DOHH2 (cell line): ENCODE measurements at regions not wholly inside any gene's neighbourhood (a gene's known extent, or its start where the extent isn't known, plus 50 kb on each side); places are given as distances from the start of the nearest gene placed in this dataset.

Experiments used
- H3F3A ChIP-seq: fragments of 200-600 bp; sonication (generic), shearing (Covaris generic); 2 replicates; pipeline ENCODE4 v1.6.0; 2016; ENCODE audit warnings: antibody characterized with exemption, mild to moderate bottlenecking; ENCODE audit not compliant: control insufficient read depth, insufficient read depth
- H3K27ac ChIP-seq: fragments of 200-600 bp; sonication (generic); 2 replicates; pipeline ENCODE4 v1.5.1; 2014; ENCODE audit warnings: low read depth, mild to moderate bottlenecking, low read length, moderate library complexity
- H3K27me3 ChIP-seq: fragments of 200-600 bp; sonication (generic); 2 replicates; pipeline ENCODE4 v1.6.1; 2014; ENCODE audit warnings: mild to moderate bottlenecking, low read length, mixed read lengths; ENCODE audit not compliant: control insufficient read depth
- H3K36me3 ChIP-seq: fragments of 200-600 bp; sonication (generic); 2 replicates; pipeline ENCODE4 v1.6.1; 2014; ENCODE audit warnings: mild to moderate bottlenecking, low read length, moderate library complexity, mixed read lengths; ENCODE audit not compliant: control insufficient read depth
- H3K4me1 ChIP-seq: fragments of 200-600 bp; sonication (generic); 2 replicates; pipeline ENCODE4 v1.6.1; 2014; ENCODE audit warnings: mild to moderate bottlenecking, low read length, mixed read lengths; ENCODE audit not compliant: control insufficient read depth
- H3K4me2 ChIP-seq: fragments of 200-600 bp; sonication (generic); 2 replicates; pipeline ENCODE4 v1.6.0; 2014; ENCODE audit warnings: mild to moderate bottlenecking, low read length, moderate library complexity
- H3K4me3 ChIP-seq: fragments of 200-600 bp; sonication (generic); 2 replicates; pipeline ENCODE4 v1.5.1; 2014; ENCODE audit warnings: mild to moderate bottlenecking, low read length, mixed read lengths
- H3K79me2 ChIP-seq: fragments of 200-600 bp; sonication (generic); 2 replicates; pipeline ENCODE4 v1.6.1; 2014; ENCODE audit warnings: mild to moderate bottlenecking, low read length, mixed read lengths; ENCODE audit not compliant: control insufficient read depth
- H3K9me2 ChIP-seq: fragments of 200-600 bp; sonication (generic); replicated peaks from 2 replicates; pipeline ENCODE4 v1.6.1; 2014; ENCODE audit warnings: mild to moderate bottlenecking, low read length, mixed read lengths; ENCODE audit not compliant: control insufficient read depth
- H3K9me3 ChIP-seq: fragments of 200-600 bp; sonication (generic); 2 replicates; pipeline ENCODE4 v1.6.1; 2014; ENCODE audit warnings: antibody characterized with exemption, low read length, mixed read lengths; ENCODE audit not compliant: control insufficient read depth, insufficient read depth
- H4K20me1 ChIP-seq: fragments of 200-600 bp; sonication (generic); 2 replicates; pipeline ENCODE4 v1.6.0; 2014; ENCODE audit warnings: low read depth, mild to moderate bottlenecking, antibody characterized with exemption, low read length, moderate library complexity; ENCODE audit not compliant: control insufficient read depth, insufficient read depth
- EZH2phosphoT487 ChIP-seq: fragments of 200-600 bp; sonication (generic); IDR thresholded peaks from 2 replicates; pipeline ENCODE4 v1.6.1; 2017; ENCODE audit warnings: borderline replicate concordance, mild to moderate bottlenecking, antibody characterized with exemption, low read length, moderate library complexity, mixed read lengths
- TF ChIP-seq, protein P1 (sequence below): fragments of 200-600 bp; sonication (generic); IDR thresholded peaks from one replicate; pipeline ENCODE4 v1.5.1; 2014; ENCODE audit warnings: antibody characterized with exemption, mild to moderate bottlenecking, low read depth, low read length; ENCODE audit not compliant: poor library complexity, severe bottlenecking

DNA sequence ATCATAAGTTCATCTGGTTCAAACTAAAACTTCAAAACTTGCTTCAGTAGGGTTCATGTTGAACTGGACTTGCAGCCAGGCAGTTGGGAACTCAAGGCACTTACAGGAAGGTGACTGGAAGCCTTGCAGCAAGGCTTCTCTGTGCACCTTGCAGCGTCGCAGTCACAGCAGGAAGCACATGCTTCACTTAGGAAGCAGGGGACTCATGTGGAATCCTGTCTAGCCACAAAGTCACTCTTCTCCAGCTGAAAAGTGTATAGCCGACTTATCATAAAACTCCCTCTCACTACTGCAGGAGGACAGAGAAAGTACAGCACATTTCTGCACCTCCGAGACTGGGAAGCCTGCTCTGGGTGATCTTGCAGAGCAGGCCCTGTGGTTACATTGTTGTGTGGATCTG is 114.0 kb upstream of the PRB2 start:
- Histone ChIP-seq H3F3A (no peaks in the 10 kb centered on the region), H3K4me3 (no peak overlapping the region), H4K20me1 (no peaks in the 10 kb centered on the region), H3K9me2 (no peaks in the 10 kb centered on the region), H3K27me3 (peaks cover 21% of the 10 kb centered on the region), H3K9me3 (no peaks in the 10 kb centered on the region), H3K4me1 (no peaks in the 10 kb centered on the region), H3K79me2 (no peaks in the 10 kb centered on the region), H3K4me2 (no peak overlapping the region), H3K27ac (no peak overlapping the region), H3K36me3 (no peaks in the 10 kb centered on the region)
- TF ChIP-seq, protein P1, sequence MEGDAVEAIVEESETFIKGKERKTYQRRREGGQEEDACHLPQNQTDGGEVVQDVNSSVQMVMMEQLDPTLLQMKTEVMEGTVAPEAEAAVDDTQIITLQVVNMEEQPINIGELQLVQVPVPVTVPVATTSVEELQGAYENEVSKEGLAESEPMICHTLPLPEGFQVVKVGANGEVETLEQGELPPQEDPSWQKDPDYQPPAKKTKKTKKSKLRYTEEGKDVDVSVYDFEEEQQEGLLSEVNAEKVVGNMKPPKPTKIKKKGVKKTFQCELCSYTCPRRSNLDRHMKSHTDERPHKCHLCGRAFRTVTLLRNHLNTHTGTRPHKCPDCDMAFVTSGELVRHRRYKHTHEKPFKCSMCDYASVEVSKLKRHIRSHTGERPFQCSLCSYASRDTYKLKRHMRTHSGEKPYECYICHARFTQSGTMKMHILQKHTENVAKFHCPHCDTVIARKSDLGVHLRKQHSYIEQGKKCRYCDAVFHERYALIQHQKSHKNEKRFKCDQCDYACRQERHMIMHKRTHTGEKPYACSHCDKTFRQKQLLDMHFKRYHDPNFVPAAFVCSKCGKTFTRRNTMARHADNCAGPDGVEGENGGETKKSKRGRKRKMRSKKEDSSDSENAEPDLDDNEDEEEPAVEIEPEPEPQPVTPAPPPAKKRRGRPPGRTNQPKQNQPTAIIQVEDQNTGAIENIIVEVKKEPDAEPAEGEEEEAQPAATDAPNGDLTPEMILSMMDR = no peak
- TF ChIP-seq EZH2phosphoT487 = no peak

DNA sequence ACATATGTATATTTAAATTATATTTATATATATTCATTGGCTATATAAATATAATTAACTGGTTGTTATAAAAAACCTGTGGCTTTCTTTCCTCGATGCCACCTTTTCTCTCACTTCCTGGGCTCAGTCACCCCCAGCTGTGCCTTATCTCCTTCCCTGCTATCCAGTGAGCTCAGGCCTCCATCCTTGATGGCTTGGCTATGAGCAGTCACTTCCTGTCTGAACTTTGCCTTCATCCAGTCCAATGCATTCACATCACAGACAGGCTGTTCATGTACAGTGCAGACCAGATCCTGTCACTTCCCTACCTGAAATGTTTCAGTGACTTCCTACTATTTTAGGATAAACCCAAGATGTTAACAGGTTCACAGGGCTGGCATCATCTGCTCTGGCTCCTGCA is 115.3 kb upstream of the PRB2 start:
- Histone ChIP-seq H3K9me3 (no peaks in the 10 kb centered on the region), H3F3A (no peaks in the 10 kb centered on the region), H3K36me3 (no peaks in the 10 kb centered on the region), H3K79me2 (no peaks in the 10 kb centered on the region), H3K27ac (no peak overlapping the region), H3K4me3 (no peak overlapping the region), H3K27me3 (peaks cover 18% of the 10 kb centered on the region), H3K4me2 (no peak overlapping the region), H3K4me1 (no peaks in the 10 kb centered on the region), H3K9me2 (no peaks in the 10 kb centered on the region), H4K20me1 (no peaks in the 10 kb centered on the region)
- TF ChIP-seq, protein P1 = no peak
- TF ChIP-seq EZH2phosphoT487 = no peak

DNA sequence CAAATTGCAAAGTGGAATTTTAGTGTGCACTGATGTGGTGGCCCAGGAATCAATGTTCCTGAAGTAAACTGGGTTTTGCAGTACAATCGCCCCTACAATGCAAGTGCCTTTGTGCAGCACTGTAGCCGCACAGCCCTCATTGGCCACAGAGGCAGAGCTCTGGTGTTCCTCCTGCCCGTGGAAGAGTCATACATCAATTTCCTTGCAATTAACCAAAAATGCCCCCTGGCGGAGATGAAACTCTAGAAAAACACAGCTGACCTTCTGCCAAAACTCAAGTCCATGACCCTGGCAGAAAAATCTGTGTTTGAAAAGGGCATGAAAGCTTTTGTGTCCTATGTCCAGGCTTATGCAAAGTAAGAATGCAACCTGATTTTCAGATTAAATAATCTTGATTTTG is 117.9 kb upstream of the PRB2 start:
- no peaks in the 10 kb centered on the region for H3K36me3 ChIP-seq
- H3F3A ChIP-seq = no peaks in the 10 kb centered on the region
- no peak overlapping the region for H3K4me2 ChIP-seq
- H3K4me3 ChIP-seq = no peak overlapping the region
- H3K9me3 ChIP-seq = no peaks in the 10 kb centered on the region
- no peaks in the 10 kb centered on the region for H3K79me2 ChIP-seq
- no peaks in the 10 kb centered on the region for H4K20me1 ChIP-seq
- H3K27ac ChIP-seq = no peak overlapping the region
- peaks cover 18% of the 10 kb centered on the region for H3K27me3 ChIP-seq
- no peaks in the 10 kb centered on the region for H3K4me1 ChIP-seq
- TF ChIP-seq, protein P1 = peak; percentile 26
- TF ChIP-seq EZH2phosphoT487 = no peak
- H3K9me2 ChIP-seq = no peaks in the 10 kb centered on the region

DNA sequence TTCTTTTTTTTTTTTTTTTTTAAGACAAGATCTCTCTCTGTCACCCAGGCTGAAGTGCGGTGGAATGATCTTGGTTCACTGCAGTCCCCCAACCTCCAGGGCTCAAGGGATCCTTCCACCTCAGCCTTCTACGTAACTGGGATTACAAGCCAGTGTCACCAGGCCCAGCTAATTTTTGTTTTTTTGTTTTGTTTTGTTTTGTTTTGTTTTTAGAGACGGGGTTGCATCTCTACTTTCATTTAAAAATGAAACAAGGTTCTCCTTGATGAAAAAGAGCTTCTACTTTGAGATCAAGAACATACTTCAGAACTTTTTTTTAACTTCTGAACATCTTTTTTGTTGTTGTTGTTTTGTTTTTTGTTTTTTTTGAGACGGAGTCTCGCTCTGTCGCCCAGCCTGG is 121.7 kb upstream of the PRB2 start:
- Histone ChIP-seq H3K27ac (no peak overlapping the region), H3K4me1 (no peaks in the 10 kb centered on the region), H3K79me2 (no peaks in the 10 kb centered on the region), H4K20me1 (no peaks in the 10 kb centered on the region), H3K36me3 (no peaks in the 10 kb centered on the region), H3K4me2 (no peak overlapping the region), H3K27me3 (peaks cover 20% of the 10 kb centered on the region), H3F3A (no peaks in the 10 kb centered on the region), H3K9me2 (no peaks in the 10 kb centered on the region), H3K9me3 (no peaks in the 10 kb centered on the region), H3K4me3 (no peak overlapping the region)
- TF ChIP-seq, protein P1 = no peak
- no peak for TF ChIP-seq EZH2phosphoT487
